CD4-positive, alpha-beta memory T cell (primary cell): ENCODE measurements at regions not wholly inside any gene's neighbourhood (a gene's known extent, or its start where the extent isn't known, plus 50 kb on each side); places are given as distances from the start of the nearest gene placed in this dataset.
"Not testable (repeated sequence)": the region's sequence is repeated elsewhere in the genome, so short reads cannot be mapped to it uniquely, and the experiment has no call there.

Source experiments
- CTCF ChIA-PET: fragments of 350-600 bp; sonication (Branson Sonifier 250); formaldehyde crosslinking; loops from one replicate; lab custom pipeline; 2021; ENCODE audit warnings: inconsistent platforms; ENCODE audit not compliant: partially characterized antibody; lab: Charles Lee
- POLR2A ChIA-PET: fragments of 350-600 bp; sonication (Branson Sonifier 250); formaldehyde crosslinking; loops from one replicate; lab custom pipeline; 2021; ENCODE audit not compliant: partially characterized antibody; lab: Charles Lee
- DNase-seq, 5 donors: peaks; one replicate each; pipeline versions ENCODE4 v3.0.0 to v3.0.0-alpha.2; 2020 to 2022; ENCODE audit warnings: mixed read lengths in 1 of 5
- H3K27ac ChIP-seq: one replicate; pipeline ENCODE4 v1.7.0; 2013; ENCODE audit warnings: low read depth, low read length
- H3K27me3 ChIP-seq: 2 replicates; pipeline ENCODE4 v1.7.0; 2013; ENCODE audit warnings: mild to moderate bottlenecking, low read length, moderate library complexity; ENCODE audit not compliant: insufficient read depth
- H3K36me3 ChIP-seq: 2 replicates; pipeline ENCODE4 v1.7.0; 2013; ENCODE audit warnings: mild to moderate bottlenecking, low read length, moderate library complexity; ENCODE audit not compliant: insufficient read depth
- H3K4me1 ChIP-seq: 2 replicates; pipeline ENCODE4 v1.7.0; 2013; ENCODE audit warnings: mild to moderate bottlenecking, low read length, moderate library complexity; ENCODE audit not compliant: insufficient read depth
- H3K4me3 ChIP-seq, 2 donors: one replicate each; pipeline ENCODE4 v1.7.0; 2013; ENCODE audit warnings: low read length in 2 of 2, mild to moderate bottlenecking in 1 of 2
- H3K9me3 ChIP-seq, 2 donors: one replicate each; pipeline ENCODE4 v1.7.0; 2013; ENCODE audit warnings: low read length in 2 of 2, control low read depth in 1 of 2; ENCODE audit not compliant: control insufficient read depth in 1 of 2
- H3K27ac Mint-ChIP-seq, 7 donors: one replicate each; pipeline ENCODE4 v1.8.0; 2020 to 2021; ENCODE audit warnings: mixed read lengths in 7 of 7, mild to moderate bottlenecking in 6 of 7, inconsistent platforms in 3 of 7, moderate library complexity in 3 of 7
- H3K27me3 Mint-ChIP-seq, 2 donors: one replicate each; pipeline ENCODE4 v1.8.0; 2020 to 2021; ENCODE audit warnings: mixed read lengths in 2 of 2
- H3K36me3 Mint-ChIP-seq, 2 donors: one replicate each; pipeline ENCODE4 v1.8.0; 2020 to 2021; ENCODE audit warnings: mixed read lengths in 2 of 2, inconsistent platforms in 1 of 2, mild to moderate bottlenecking in 1 of 2
- H3K4me1 Mint-ChIP-seq, 4 donors: one replicate each; pipeline ENCODE4 v1.8.0; 2020 to 2021; ENCODE audit warnings: mixed read lengths in 4 of 4, mild to moderate bottlenecking in 1 of 4
- H3K4me3 Mint-ChIP-seq, 8 donors: one replicate each; pipeline ENCODE4 v1.8.0; 2020 to 2021; ENCODE audit warnings: mixed read lengths in 8 of 8, mild to moderate bottlenecking in 7 of 8, moderate library complexity in 6 of 8, inconsistent platforms in 3 of 8
- H3K9me3 Mint-ChIP-seq, 8 donors: one replicate each; pipeline ENCODE4 v1.8.0; 2020 to 2021; ENCODE audit warnings: mixed read lengths in 8 of 8, mild to moderate bottlenecking in 5 of 8, inconsistent platforms in 3 of 8, moderate library complexity in 1 of 8
- intact Hi-C: fragments of 100-400 bp; cut with micrococcal nuclease; formaldehyde crosslinking; loops from one replicate; pipeline ENCODE4 v1.15.1; 2023

GRCh38 chr2:194867328-194867727 is 789.7 kb upstream of the SLC39A10 start:
- H3K4me3 Mint-ChIP-seq, result no peak overlapping the region
- Histone ChIP-seq H3K9me3 (no peaks in the 10 kb centered on the region), H3K4me3 (no peak overlapping the region), H3K27me3 (no peaks in the 10 kb centered on the region), H3K27ac (no peak overlapping the region), H3K4me1 (no peaks in the 10 kb centered on the region), H3K36me3 (no peaks in the 10 kb centered on the region)
- no peaks in the 10 kb centered on the region for H3K36me3 Mint-ChIP-seq
- DNase-seq, result no peak
- H3K27ac Mint-ChIP-seq, result no peak overlapping the region
- ChIA-PET CTCF (interaction anchor here (1.0 kb wide), 1 partner anchor 184 kb away, joined by 3 read pairs; no protein-coding TSS in a partner anchor), POLR2A (no interaction called here)
- no peaks in the 10 kb centered on the region for H3K9me3 Mint-ChIP-seq
- no peaks in the 10 kb centered on the region for H3K27me3 Mint-ChIP-seq
- intact Hi-C loops, result no loop called here
- H3K4me1 Mint-ChIP-seq, result peaks cover 0 to 1% (median 0%) of the 10 kb centered on the region in 4 donors

- DNase-seq, result no peak
- CTCF ChIA-PET, result no interaction called here
- POLR2A ChIA-PET, result no interaction called here
- no peaks in the 10 kb centered on the region for H3K27me3 ChIP-seq
- H3K27ac ChIP-seq, result no peak overlapping the region
- peaks cover 0 to 6% (median under 1%) of the 10 kb centered on the region in 8 donors for H3K9me3 Mint-ChIP-seq
- H3K4me3 Mint-ChIP-seq, result no peak overlapping the region
- no peaks in the 10 kb centered on the region for H3K4me1 Mint-ChIP-seq
- H3K4me3 ChIP-seq, result no peak overlapping the region
- H3K4me1 ChIP-seq, result no peaks in the 10 kb centered on the region
- H3K36me3 ChIP-seq, result no peaks in the 10 kb centered on the region
- intact Hi-C loops, result no loop called here
- no peak overlapping the region for H3K27ac Mint-ChIP-seq
- H3K9me3 ChIP-seq, result no peaks in the 10 kb centered on the region
- no peaks in the 10 kb centered on the region for H3K36me3 Mint-ChIP-seq
- H3K27me3 Mint-ChIP-seq, result no peaks in the 10 kb centered on the region
Measured at GRCh38 chr2:194854941-194855340, 802.1 kb upstream of the SLC39A10 start.

GRCh38 chr2:194842871-194843270 is 814.2 kb upstream of the SLC39A10 start:
- Mint-ChIP-seq H3K27me3 (peaks cover 0 to 3% of the 10 kb centered on the region in 2 donors), H3K9me3 (no peaks in the 10 kb centered on the region), H3K36me3 (no peaks in the 10 kb centered on the region), H3K27ac (no peak overlapping the region), H3K4me3 (no peak overlapping the region), H3K4me1 (no peaks in the 10 kb centered on the region)
- intact Hi-C loops, result no loop called here
- no peaks in the 10 kb centered on the region for H3K4me1 ChIP-seq
- H3K27ac ChIP-seq, result no peak overlapping the region
- H3K27me3 ChIP-seq, result no peaks in the 10 kb centered on the region
- DNase-seq, result no peak
- H3K36me3 ChIP-seq, result no peaks in the 10 kb centered on the region
- H3K4me3 ChIP-seq, result no peak overlapping the region
- CTCF ChIA-PET, result no interaction called here
- POLR2A ChIA-PET, result no interaction called here
- H3K9me3 ChIP-seq, result no peaks in the 10 kb centered on the region

GRCh38 chr2:194834371-194834770 is 822.7 kb upstream of the SLC39A10 start:
- H3K4me1 ChIP-seq, H3K36me3 ChIP-seq, H3K4me3 ChIP-seq, H3K4me3 Mint-ChIP-seq, H3K9me3 Mint-ChIP-seq, intact Hi-C loops, H3K27ac ChIP-seq, H3K36me3 Mint-ChIP-seq, CTCF ChIA-PET, H3K27ac Mint-ChIP-seq, H3K27me3 ChIP-seq, H3K27me3 Mint-ChIP-seq, DNase-seq, H3K4me1 Mint-ChIP-seq, H3K9me3 ChIP-seq, POLR2A ChIA-PET: not testable (repeated sequence)

GRCh38 chr2:194826241-194826640 is 830.8 kb upstream of the SLC39A10 start:
- Mint-ChIP-seq H3K36me3 (no peaks in the 10 kb centered on the region), H3K4me3 (no peak overlapping the region), H3K4me1 (no peaks in the 10 kb centered on the region), H3K9me3 (peaks cover 0 to 2% (median 0%) of the 10 kb centered on the region in 8 donors), H3K27me3 (no peaks in the 10 kb centered on the region), H3K27ac (no peak overlapping the region)
- Histone ChIP-seq H3K9me3 (no peaks in the 10 kb centered on the region), H3K27ac (no peak overlapping the region), H3K4me3 (no peak overlapping the region), H3K36me3 (no peaks in the 10 kb centered on the region), H3K27me3 (peaks cover 3% of the 10 kb centered on the region), H3K4me1 (no peaks in the 10 kb centered on the region)
- ChIA-PET POLR2A (no interaction called here), CTCF (no interaction called here)
- intact Hi-C loops, result no loop called here
- DNase-seq, result no peak

- Mint-ChIP-seq H3K27ac (no peak overlapping the region), H3K9me3 (peaks cover 0 to 2% (median 0%) of the 10 kb centered on the region in 8 donors), H3K36me3 (no peaks in the 10 kb centered on the region), H3K27me3 (no peaks in the 10 kb centered on the region), H3K4me1 (no peaks in the 10 kb centered on the region), H3K4me3 (no peak overlapping the region)
- ChIA-PET POLR2A (no interaction called here), CTCF (no interaction called here)
- intact Hi-C loops, result no loop called here
- H3K9me3 ChIP-seq, result no peaks in the 10 kb centered on the region
- H3K4me3 ChIP-seq, result no peak overlapping the region
- no peaks in the 10 kb centered on the region for H3K36me3 ChIP-seq
- no peaks in the 10 kb centered on the region for H3K4me1 ChIP-seq
- H3K27ac ChIP-seq, result no peak overlapping the region
- H3K27me3 ChIP-seq, result peaks cover 3% of the 10 kb centered on the region
- no peak for DNase-seq
Measured at GRCh38 chr2:194824450-194824849, 832.6 kb upstream of the SLC39A10 start.

GRCh38 chr2:194822657-194823056 is 834.4 kb upstream of the SLC39A10 start:
- no peaks in the 10 kb centered on the region for H3K4me1 ChIP-seq
- no peaks in the 10 kb centered on the region for H3K27me3 ChIP-seq
- H3K36me3 ChIP-seq, result no peaks in the 10 kb centered on the region
- Mint-ChIP-seq H3K27ac (no peak overlapping the region), H3K27me3 (no peaks in the 10 kb centered on the region), H3K36me3 (no peaks in the 10 kb centered on the region), H3K4me1 (no peaks in the 10 kb centered on the region), H3K9me3 (peaks cover 0 to 2% (median 0%) of the 10 kb centered on the region in 8 donors), H3K4me3 (no peak overlapping the region)
- no peak for DNase-seq
- intact Hi-C loops, result no loop called here
- ChIA-PET CTCF (no interaction called here), POLR2A (no interaction called here)
- no peaks in the 10 kb centered on the region for H3K9me3 ChIP-seq
- H3K4me3 ChIP-seq, result no peak overlapping the region
- H3K27ac ChIP-seq, result no peak overlapping the region

- Histone ChIP-seq H3K27me3 (no peaks in the 10 kb centered on the region), H3K9me3 (no peaks in the 10 kb centered on the region), H3K4me1 (no peaks in the 10 kb centered on the region), H3K4me3 (no peak overlapping the region), H3K36me3 (no peaks in the 10 kb centered on the region), H3K27ac (no peak overlapping the region)
- DNase-seq, result no peak
- no peak overlapping the region for H3K27ac Mint-ChIP-seq
- ChIA-PET POLR2A (no interaction called here), CTCF (no interaction called here)
- intact Hi-C loops, result no loop called here
- peaks cover 0 to 2% (median 0%) of the 10 kb centered on the region in 8 donors for H3K9me3 Mint-ChIP-seq
- H3K4me1 Mint-ChIP-seq, result no peaks in the 10 kb centered on the region
- H3K4me3 Mint-ChIP-seq, result no peak overlapping the region
- H3K36me3 Mint-ChIP-seq, result no peaks in the 10 kb centered on the region
- no peaks in the 10 kb centered on the region for H3K27me3 Mint-ChIP-seq
Measured at GRCh38 chr2:194822097-194822496, 834.9 kb upstream of the SLC39A10 start.
